Neural progenitor cell (in vitro differentiated cells): ENCODE measurements at regions not wholly inside any gene's neighbourhood (a gene's known extent, or its start where the extent isn't known, plus 50 kb on each side); places are given as distances from the start of the nearest gene placed in this dataset.

Source experiments
- DNase-seq: peaks from one replicate; pipeline ENCODE4 v3.0.0-alpha.2; 2016; ENCODE audit warnings: low spot score
- H2AFZ ChIP-seq: fragments of 200-600 bp; sonication (generic); replicated peaks from 2 replicates; pipeline ENCODE4 v1.6.1; 2016; ENCODE audit warnings: antibody characterized with exemption
- H3F3A ChIP-seq: fragments of 200-600 bp; sonication (generic); 2 replicates; pipeline ENCODE4 v1.6.1; 2016; ENCODE audit warnings: antibody characterized with exemption, low read depth
- H3K27ac ChIP-seq: fragments of 200-600 bp; sonication (generic); 2 replicates; pipeline ENCODE4 v1.5.1; 2016; ENCODE audit warnings: mild to moderate bottlenecking
- H3K27me3 ChIP-seq: fragments of 200-600 bp; sonication (generic); 2 replicates; pipeline ENCODE4 v1.6.1; 2016; ENCODE audit warnings: mild to moderate bottlenecking, moderate library complexity
- H3K36me3 ChIP-seq: fragments of 200-600 bp; sonication (generic); 2 replicates; pipeline ENCODE4 v1.5.1; 2016
- H3K4me1 ChIP-seq: fragments of 200-600 bp; sonication (generic); 2 replicates; pipeline ENCODE4 v1.6.1; 2016; ENCODE audit warnings: mixed run types
- H3K4me2 ChIP-seq: fragments of 200-600 bp; sonication (generic); 2 replicates; pipeline ENCODE4 v1.6.1; 2016
- H3K4me3 ChIP-seq: fragments of 200-600 bp; sonication (generic); 2 replicates; pipeline ENCODE4 v1.5.1; 2016
- H3K79me2 ChIP-seq: fragments of 200-600 bp; sonication (generic); 2 replicates; pipeline ENCODE4 v1.6.1; 2016; ENCODE audit warnings: low read depth
- H3K9ac ChIP-seq: fragments of 200-600 bp; sonication (generic); 2 replicates; pipeline ENCODE4 v1.6.1; 2016
- H3K9me3 ChIP-seq: fragments of 200-600 bp; sonication (generic); 2 replicates; pipeline ENCODE4 v1.5.1; 2016; ENCODE audit warnings: low read depth
- H4K20me1 ChIP-seq: fragments of 200-600 bp; sonication (generic); 2 replicates; pipeline ENCODE4 v1.6.1; 2016; ENCODE audit warnings: low read depth
- H3K27ac Mint-ChIP-seq: 3 replicates; pipeline ENCODE4 v1.8.0; 2021; ENCODE audit warnings: mixed read lengths
- H3K27me3 Mint-ChIP-seq: 2 replicates; pipeline ENCODE4 v1.8.0; 2022; ENCODE audit warnings: low read depth, mild to moderate bottlenecking, inconsistent platforms, moderate library complexity, mixed read lengths; ENCODE audit not compliant: insufficient read depth
- H3K36me3 Mint-ChIP-seq: 3 replicates; pipeline ENCODE4 v1.8.0; 2021; ENCODE audit warnings: mixed read lengths
- H3K4me1 Mint-ChIP-seq: 3 replicates; pipeline ENCODE4 v1.8.0; 2021; ENCODE audit warnings: mixed read lengths
- H3K4me3 Mint-ChIP-seq: 3 replicates; pipeline ENCODE4 v1.8.0; 2021; ENCODE audit warnings: mild to moderate bottlenecking, moderate library complexity, mixed read lengths
- H3K9me3 Mint-ChIP-seq: 3 replicates; pipeline ENCODE4 v1.8.0; 2020; ENCODE audit warnings: mixed read lengths
- CTCF ChIP-seq: fragments of 200-600 bp; sonication (generic); IDR thresholded peaks from 2 replicates; pipeline ENCODE4 v1.5.1; 2017; ENCODE audit warnings: antibody characterized with exemption, mild to moderate bottlenecking
- EZH2 ChIP-seq: fragments of 200-600 bp; sonication (generic); IDR thresholded peaks from 2 replicates; pipeline ENCODE4 v1.6.1; 2017; ENCODE audit warnings: antibody characterized with exemption, mild to moderate bottlenecking, moderate library complexity
- EZH2phosphoT487 ChIP-seq: fragments of 200-600 bp; sonication (generic); IDR thresholded peaks from 2 replicates; pipeline ENCODE4 v1.6.1; 2017; ENCODE audit warnings: antibody characterized with exemption

GRCh38 chr3:115520241-115520640, 103.1 kb upstream of the GAP43 start:
- Histone ChIP-seq H3K9me3 (no peaks in the 10 kb centered on the region), H3K4me1 (peaks cover 14% of the 10 kb centered on the region), H3K9ac (no peak overlapping the region), H3K79me2 (no peaks in the 10 kb centered on the region), H4K20me1 (no peaks in the 10 kb centered on the region), H3F3A (no peaks in the 10 kb centered on the region), H2AFZ (no peak overlapping the region), H3K4me2 (no peak overlapping the region), H3K27me3 (no peaks in the 10 kb centered on the region), H3K4me3 (no peak overlapping the region), H3K36me3 (no peaks in the 10 kb centered on the region), H3K27ac (no peak overlapping the region)
- H3K27ac Mint-ChIP-seq, result no peak overlapping the region
- peaks cover 2% of the 10 kb centered on the region for H3K9me3 Mint-ChIP-seq
- peaks cover 8% of the 10 kb centered on the region for H3K27me3 Mint-ChIP-seq
- no peaks in the 10 kb centered on the region for H3K36me3 Mint-ChIP-seq
- no peak for DNase-seq
- peaks cover 21% of the 10 kb centered on the region for H3K4me1 Mint-ChIP-seq
- no peak overlapping the region for H3K4me3 Mint-ChIP-seq
- TF ChIP-seq EZH2 (no peak), CTCF (no peak), EZH2phosphoT487 (no peak)

GRCh38 chr3:115520651-115521245, 102.6 kb upstream of the GAP43 start:
- H3K27ac ChIP-seq, result no peak overlapping the region
- no peak overlapping the region for H3K9ac ChIP-seq
- no peak overlapping the region for H2AFZ ChIP-seq
- H3K36me3 ChIP-seq, result no peaks in the 10 kb centered on the region
- Mint-ChIP-seq H3K27ac (no peak overlapping the region), H3K27me3 (peaks cover 8% of the 10 kb centered on the region), H3K4me3 (no peak overlapping the region), H3K9me3 (peaks cover 2% of the 10 kb centered on the region), H3K36me3 (no peaks in the 10 kb centered on the region), H3K4me1 (peaks cover 21% of the 10 kb centered on the region)
- H3K4me3 ChIP-seq, result no peak overlapping the region
- TF ChIP-seq CTCF, result no peak
- TF ChIP-seq EZH2, result no peak
- TF ChIP-seq EZH2phosphoT487, result no peak
- H3K9me3 ChIP-seq, result no peaks in the 10 kb centered on the region
- no peaks in the 10 kb centered on the region for H3K27me3 ChIP-seq
- DNase-seq, result no peak
- H3K4me1 ChIP-seq, result peaks cover 14% of the 10 kb centered on the region
- no peaks in the 10 kb centered on the region for H3K79me2 ChIP-seq
- H3F3A ChIP-seq, result no peaks in the 10 kb centered on the region
- H3K4me2 ChIP-seq, result no peak overlapping the region
- H4K20me1 ChIP-seq, result no peaks in the 10 kb centered on the region

DNA sequence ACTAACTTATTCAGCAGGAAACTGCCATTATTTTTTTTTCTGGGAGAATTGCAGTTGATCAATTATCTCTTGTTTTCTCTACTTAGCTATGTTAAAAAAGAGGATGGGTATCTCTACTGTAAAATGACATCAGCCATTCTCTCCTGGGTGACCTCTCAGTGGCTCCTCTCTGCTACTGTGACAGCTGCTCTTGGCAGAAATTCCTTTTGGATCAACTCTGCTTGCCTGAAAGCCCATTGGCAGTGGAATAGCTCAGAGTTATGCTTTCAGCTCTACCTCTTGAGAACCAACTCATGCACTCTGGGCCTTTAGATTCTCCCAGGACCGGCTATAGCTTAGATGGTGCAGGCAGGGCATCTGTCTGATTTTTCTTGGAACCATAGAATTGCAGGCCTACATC, 99.9 kb upstream of the GAP43 start:
- no peak overlapping the region for H3K9ac ChIP-seq
- DNase-seq, result no peak
- no peak overlapping the region for H3K4me3 ChIP-seq
- H4K20me1 ChIP-seq, result no peaks in the 10 kb centered on the region
- H3K4me2 ChIP-seq, result no peak overlapping the region
- TF ChIP-seq EZH2phosphoT487, result no peak
- TF ChIP-seq CTCF, result no peak
- no peak for TF ChIP-seq EZH2
- H3K9me3 ChIP-seq, result no peaks in the 10 kb centered on the region
- no peak overlapping the region for H3K4me3 Mint-ChIP-seq
- H3K27me3 Mint-ChIP-seq, result peaks cover 6% of the 10 kb centered on the region
- H3K79me2 ChIP-seq, result no peaks in the 10 kb centered on the region
- H3K27ac Mint-ChIP-seq, result no peak overlapping the region
- peaks cover 6% of the 10 kb centered on the region for H3K4me1 ChIP-seq
- no peaks in the 10 kb centered on the region for H3F3A ChIP-seq
- H2AFZ ChIP-seq, result no peak overlapping the region
- no peaks in the 10 kb centered on the region for H3K36me3 Mint-ChIP-seq
- no peak overlapping the region for H3K27ac ChIP-seq
- peaks cover 2% of the 10 kb centered on the region for H3K9me3 Mint-ChIP-seq
- H3K27me3 ChIP-seq, result no peaks in the 10 kb centered on the region
- H3K4me1 Mint-ChIP-seq, result peaks cover 7% of the 10 kb centered on the region
- H3K36me3 ChIP-seq, result no peaks in the 10 kb centered on the region
